SK-N-SH treated with all-trans-retinoic acid at 6 μM for 48 hours (cell line): ENCODE measurements at regions not wholly inside any gene's neighbourhood (a gene's known extent, or its start where the extent isn't known, plus 50 kb on each side); places are given as distances from the start of the nearest gene placed in this dataset.

ENCODE experiments used
- SNAI2 ChIP-seq: fragments of 250-450 bp; sonication (Bioruptor Pico); IDR thresholded peaks from 2 replicates; pipeline ENCODE4 v1.5.0; 2020; ENCODE audit warnings: mild to moderate bottlenecking, moderate library complexity
- ZFP30 ChIP-seq: fragments of 450-650 bp; formaldehyde crosslinking; IDR thresholded peaks from 2 replicates; pipeline ENCODE4 v1.5.0; 2022; ENCODE audit warnings: mild to moderate bottlenecking, moderate library complexity
- TF ChIP-seq, protein P1 (sequence below): fragments of 250-450 bp; sonication (Bioruptor Pico); IDR thresholded peaks from 2 replicates; pipeline ENCODE4 v1.8.0; 2020; ENCODE audit warnings: mild to moderate bottlenecking, moderate library complexity, borderline replicate concordance

DNA sequence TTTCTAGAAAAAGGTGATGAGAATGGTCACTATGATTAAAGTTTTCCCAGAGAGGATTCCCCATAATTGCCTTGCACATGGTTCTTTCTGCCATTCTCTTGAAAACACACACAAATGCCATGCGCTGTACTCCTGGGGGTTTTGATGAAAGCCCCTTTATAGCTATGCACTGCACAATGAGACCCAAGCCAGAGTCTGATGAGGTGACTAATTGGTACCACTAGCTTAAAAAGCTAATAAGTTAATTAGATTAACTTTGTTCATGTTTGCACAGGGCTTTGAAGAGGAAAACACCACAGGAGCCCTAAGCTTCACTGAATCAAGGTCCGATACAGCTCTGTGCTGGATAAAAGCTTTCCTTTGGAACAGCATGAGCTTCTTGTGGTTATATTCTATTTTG lies 132.2 kb downstream of the NKX6-1 start:
- TF ChIP-seq ZFP30 (CRISPR knock-in tag), result no peak
- TF ChIP-seq, protein P1, sequence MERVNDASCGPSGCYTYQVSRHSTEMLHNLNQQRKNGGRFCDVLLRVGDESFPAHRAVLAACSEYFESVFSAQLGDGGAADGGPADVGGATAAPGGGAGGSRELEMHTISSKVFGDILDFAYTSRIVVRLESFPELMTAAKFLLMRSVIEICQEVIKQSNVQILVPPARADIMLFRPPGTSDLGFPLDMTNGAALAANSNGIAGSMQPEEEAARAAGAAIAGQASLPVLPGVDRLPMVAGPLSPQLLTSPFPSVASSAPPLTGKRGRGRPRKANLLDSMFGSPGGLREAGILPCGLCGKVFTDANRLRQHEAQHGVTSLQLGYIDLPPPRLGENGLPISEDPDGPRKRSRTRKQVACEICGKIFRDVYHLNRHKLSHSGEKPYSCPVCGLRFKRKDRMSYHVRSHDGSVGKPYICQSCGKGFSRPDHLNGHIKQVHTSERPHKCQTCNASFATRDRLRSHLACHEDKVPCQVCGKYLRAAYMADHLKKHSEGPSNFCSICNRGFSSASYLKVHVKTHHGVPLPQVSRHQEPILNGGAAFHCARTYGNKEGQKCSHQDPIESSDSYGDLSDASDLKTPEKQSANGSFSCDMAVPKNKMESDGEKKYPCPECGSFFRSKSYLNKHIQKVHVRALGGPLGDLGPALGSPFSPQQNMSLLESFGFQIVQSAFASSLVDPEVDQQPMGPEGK (CRISPR knock-in tag), result no peak
- TF ChIP-seq SNAI2 (CRISPR knock-in tag), result no peak
